ENCODE measurements at regions not wholly inside any gene's neighbourhood (a gene's known extent, or its start where the extent isn't known, plus 50 kb on each side); places are given as distances from the start of the nearest gene placed in this dataset.

GRCh38 chr5:32869216-32869615 is 158.1 kb downstream of the NPR3 start:
- TF ChIP-seq CTCF (IDR thresholded peaks at IDR 0.05) (no peak), POLR2A (IDR thresholded peaks at IDR 0.05) (no peak)
